SK-N-SH (cell line): ENCODE measurements at regions not wholly inside any gene's neighbourhood (a gene's known extent, or its start where the extent isn't known, plus 50 kb on each side); places are given as distances from the start of the nearest gene placed in this dataset.

ENCODE experiments used
- CTCF ChIA-PET: fragments of 300-600, 350-600 bp; formaldehyde crosslinking; extraction: SDS; loops from one replicate; lab custom pipeline; 2021; lab: Yijun Ruan, JAX
- POLR2A ChIA-PET: fragments of 350-600 bp; sonication (Branson Sonifier 250); formaldehyde crosslinking; extraction: SDS; loops from one replicate; lab custom pipeline; 2020; ENCODE audit warnings: antibody characterized with exemption, inconsistent platforms; lab: Yijun Ruan, JAX
- DNase-seq: peaks from one replicate; pipeline ENCODE4 v3.0.0; 2012
- H2AFZ ChIP-seq: fragments of 200-600 bp; sonication (generic); 2 replicates; pipeline ENCODE4 v1.8.1; 2016; ENCODE audit warnings: antibody characterized with exemption, mild to moderate bottlenecking, low read depth
- H3F3A ChIP-seq: fragments of 200-600 bp; sonication (generic); replicated peaks from 2 replicates; pipeline ENCODE3; 2016; ENCODE audit warnings: antibody characterized with exemption, mild to moderate bottlenecking; ENCODE audit not compliant: insufficient read depth
- H3K27ac ChIP-seq, 2 experiments: fragments of 200-500 bp in 1 of 2; fragments of 200-600 bp in 1 of 2; sonication (Bioruptor generic) in 1 of 2; sonication (generic), shearing (Covaris generic) in 1 of 2; 2 replicates each; pipeline versions ENCODE4 v1.5.1 to v1.6.1; 2014 to 2016; ENCODE audit warnings: low read depth in 2 of 2, inconsistent platforms in 1 of 2, low read length in 1 of 2, mild to moderate bottlenecking in 1 of 2, mixed read lengths in 1 of 2
- H3K27me3 ChIP-seq: fragments of 200-600 bp; sonication (generic), shearing (Covaris generic); 2 replicates; pipeline ENCODE4 v1.6.1; 2016; ENCODE audit warnings: mixed run types; ENCODE audit not compliant: insufficient read depth
- H3K36me3 ChIP-seq, 2 experiments: fragments of 200-500 bp in 1 of 2; fragments of 200-600 bp in 1 of 2; sonication (Bioruptor generic) in 1 of 2; sonication (generic) in 1 of 2; replicated peaks in 1 of 2; 2 replicates each; pipeline versions ENCODE3 to v1.5.1; 2014 to 2016; ENCODE audit warnings: low read length in 1 of 2, mild to moderate bottlenecking in 1 of 2; ENCODE audit not compliant: insufficient read depth in 2 of 2, control insufficient read depth in 1 of 2
- H3K4me1 ChIP-seq, 2 experiments: fragments of 200-500 bp in 1 of 2; fragments of 200-600 bp in 1 of 2; sonication (Bioruptor generic) in 1 of 2; sonication (generic), shearing (Covaris generic) in 1 of 2; 2 replicates each; pipeline versions ENCODE4 v1.5.1 to v1.6.1; 2014 to 2016; ENCODE audit warnings: low read depth in 1 of 2, low read length in 1 of 2, mixed run types in 1 of 2; ENCODE audit not compliant: insufficient read depth in 2 of 2, control insufficient read depth in 1 of 2
- H3K4me2 ChIP-seq: fragments of 200-600 bp; sonication (generic), shearing (Covaris generic); 2 replicates; pipeline ENCODE4 v1.6.1; 2017; ENCODE audit warnings: mixed run types
- H3K4me3 ChIP-seq, 2 experiments: fragments of 200-500 bp in 1 of 2; fragments of 200-600 bp in 1 of 2; sonication (Bioruptor generic) in 1 of 2; sonication (generic), shearing (Covaris generic) in 1 of 2; 2 replicates each; pipeline versions ENCODE4 v1.5.1 to v1.8.1; 2014 to 2016; ENCODE audit warnings: low read depth in 2 of 2, inconsistent platforms in 1 of 2, low read length in 1 of 2, mild to moderate bottlenecking in 1 of 2, mixed read lengths in 1 of 2, moderate library complexity in 1 of 2
- H3K79me2 ChIP-seq: fragments of 200-600 bp; sonication (generic); 2 replicates; pipeline ENCODE4 v1.8.1; 2017; ENCODE audit warnings: mild to moderate bottlenecking; ENCODE audit not compliant: insufficient read depth
- H3K9ac ChIP-seq: fragments of 200-600 bp; sonication (generic); 2 replicates; pipeline ENCODE4 v1.6.1; 2017; ENCODE audit warnings: mixed run types
- H3K9me2 ChIP-seq: fragments of 200-600 bp; sonication (generic); 2 replicates; pipeline ENCODE4 v1.6.1; 2017; ENCODE audit warnings: mixed run types
- H3K9me3 ChIP-seq: fragments of 200-600 bp; sonication (generic); 2 replicates; pipeline ENCODE4 v1.6.1; 2017; ENCODE audit warnings: mixed run types, mild to moderate bottlenecking, moderate library complexity
- H4K20me1 ChIP-seq: fragments of 200-600 bp; sonication (generic); 2 replicates; pipeline ENCODE4 v1.6.1; 2017; ENCODE audit warnings: mild to moderate bottlenecking, mixed run types; ENCODE audit not compliant: insufficient read depth
- ELF1 ChIP-seq: IDR thresholded peaks from 2 replicates; pipeline ENCODE4 v1.4.0; 2012
- FOXJ3 ChIP-seq: sonication (generic); formaldehyde crosslinking; IDR thresholded peaks from 2 replicates; pipeline ENCODE4 v1.5.1; 2020; ENCODE audit warnings: mild to moderate bottlenecking, missing genetic modification reagents
- FOXM1 ChIP-seq: IDR thresholded peaks from 2 replicates; pipeline ENCODE4 v1.4.0; 2012; ENCODE audit warnings: low read depth, mild to moderate bottlenecking
- GABPA ChIP-seq: IDR thresholded peaks from 2 replicates; pipeline ENCODE4 v1.4.0; 2012; ENCODE audit warnings: low read depth, mild to moderate bottlenecking
- JUND ChIP-seq: IDR thresholded peaks from 2 replicates; pipeline ENCODE4 v1.4.0; 2012
- MEF2A ChIP-seq: IDR thresholded peaks from 2 replicates; pipeline ENCODE4 v1.4.0; 2012; ENCODE audit warnings: low read depth, borderline replicate concordance
- MXI1 ChIP-seq: IDR thresholded peaks from 2 replicates; pipeline ENCODE4 v1.6.1; 2012; ENCODE audit warnings: mild to moderate bottlenecking, low read depth, low read length, improper control_type of control experiment
- NRF1 ChIP-seq: IDR thresholded peaks from 2 replicates; pipeline ENCODE4 v1.6.1; 2012; ENCODE audit warnings: low read depth, mild to moderate bottlenecking, low read length
- RCOR1 ChIP-seq: fragments of 150-350 bp; IDR thresholded peaks from 2 replicates; pipeline ENCODE4 v1.6.1; 2017; ENCODE audit warnings: antibody characterized with exemption, low read length
- REST ChIP-seq: IDR thresholded peaks from 2 replicates; pipeline ENCODE4 v1.6.1; 2012; ENCODE audit warnings: mild to moderate bottlenecking, low read depth, low read length, moderate library complexity
- RFX5 ChIP-seq: IDR thresholded peaks from 2 replicates; pipeline ENCODE4 v1.6.1; 2012; ENCODE audit warnings: mild to moderate bottlenecking, improper control_type of control experiment, low read length
- RXRA ChIP-seq: IDR thresholded peaks from 2 replicates; pipeline ENCODE4 v1.4.0; 2012; ENCODE audit warnings: low read depth, mild to moderate bottlenecking, borderline replicate concordance
- TAF1 ChIP-seq: IDR thresholded peaks from 2 replicates; pipeline ENCODE4 v1.6.1; 2012; ENCODE audit warnings: low read depth, mild to moderate bottlenecking, low read length, moderate library complexity, borderline replicate concordance
- TCF12 ChIP-seq: IDR thresholded peaks from 2 replicates; pipeline ENCODE4 v1.4.0; 2012
- TEAD4 ChIP-seq: IDR thresholded peaks from 2 replicates; pipeline ENCODE4 v1.4.0; 2012; ENCODE audit warnings: mild to moderate bottlenecking, borderline replicate concordance; ENCODE audit not compliant: insufficient read depth
- YY1 ChIP-seq: IDR thresholded peaks from 2 replicates; pipeline ENCODE4 v1.4.0; 2012; ENCODE audit warnings: low read depth, mild to moderate bottlenecking
- ZBTB33 ChIP-seq: IDR thresholded peaks from 2 replicates; pipeline ENCODE4 v1.4.0; 2012; ENCODE audit warnings: low read depth, borderline replicate concordance
- WGBS: methylation state at CpG from one replicate; pipeline ENCODE4 v1.1.6; 2017; ENCODE audit warnings: low lambda C conversion rate; 5-methylcytosine and 5-hydroxymethylcytosine counted together
- TF ChIP-seq, protein P1 (sequence below): fragments of 150-350 bp; IDR thresholded peaks from 2 replicates; pipeline ENCODE4 v1.6.1; 2016; ENCODE audit warnings: mild to moderate bottlenecking, low read depth, low read length
- TF ChIP-seq, protein P2 (sequence below): fragments of 150-350 bp; IDR thresholded peaks from 2 replicates; pipeline ENCODE4 v1.6.1; 2017; ENCODE audit warnings: antibody characterized with exemption, low read length, low read depth, borderline replicate concordance
- TF ChIP-seq, protein P3 (sequence below): IDR thresholded peaks from 2 replicates; pipeline ENCODE4 v1.4.0; 2012; ENCODE audit warnings: low read depth

DNA sequence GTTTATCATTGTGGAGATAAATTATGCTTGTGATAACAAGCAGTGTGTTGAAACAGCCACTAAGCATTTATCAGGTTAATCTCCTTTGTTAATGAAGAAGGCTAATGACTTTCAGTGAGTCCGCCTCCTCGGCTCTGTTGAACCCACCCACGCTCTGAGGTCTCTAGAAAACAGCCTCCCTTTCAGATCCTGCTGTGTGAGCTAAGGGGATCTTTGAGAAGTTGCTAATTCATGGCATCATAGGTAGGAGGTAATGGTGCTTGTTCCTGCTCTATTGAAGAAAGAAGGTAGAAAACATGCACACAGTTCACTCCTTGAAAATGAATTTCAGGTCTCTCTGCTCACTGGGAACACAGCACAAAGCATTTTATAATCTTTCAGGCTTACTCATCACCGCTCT, 483.9 kb downstream of the AACS start:
- no peak overlapping the region for H3K9ac ChIP-seq
- H3K4me2 ChIP-seq = no peak overlapping the region
- no peaks in the 10 kb centered on the region for H4K20me1 ChIP-seq
- ChIA-PET CTCF (interaction anchor here (1.2 kb wide), 2 partner anchors 15 to 20 kb away, joined by 3 to 4 read pairs; no protein-coding TSS in a partner anchor), POLR2A (no interaction called here)
- H3K9me2 ChIP-seq = no peaks in the 10 kb centered on the region
- no peaks in the 10 kb centered on the region for H3K36me3 ChIP-seq
- no peaks in the 10 kb centered on the region for H3K4me1 ChIP-seq
- 7% methylated on average over 4 of the region's 4 CpGs for WGBS
- no peaks in the 10 kb centered on the region for H3F3A ChIP-seq
- no peak for DNase-seq
- no peak overlapping the region for H2AFZ ChIP-seq
- TF ChIP-seq FOXM1 (no peak), FOXJ3 (CRISPR knock-in tag) (no peak), YY1 (no peak), RXRA (no peak), REST (no peak), NRF1 (no peak), MEF2A (no peak), RFX5 (no peak), MXI1 (no peak), TEAD4 (no peak), JUND (no peak), RCOR1 (no peak), ZBTB33 (no peak), TAF1 (no peak), ELF1 (no peak), GABPA (no peak), TCF12 (no peak)
- TF ChIP-seq, protein P1, sequence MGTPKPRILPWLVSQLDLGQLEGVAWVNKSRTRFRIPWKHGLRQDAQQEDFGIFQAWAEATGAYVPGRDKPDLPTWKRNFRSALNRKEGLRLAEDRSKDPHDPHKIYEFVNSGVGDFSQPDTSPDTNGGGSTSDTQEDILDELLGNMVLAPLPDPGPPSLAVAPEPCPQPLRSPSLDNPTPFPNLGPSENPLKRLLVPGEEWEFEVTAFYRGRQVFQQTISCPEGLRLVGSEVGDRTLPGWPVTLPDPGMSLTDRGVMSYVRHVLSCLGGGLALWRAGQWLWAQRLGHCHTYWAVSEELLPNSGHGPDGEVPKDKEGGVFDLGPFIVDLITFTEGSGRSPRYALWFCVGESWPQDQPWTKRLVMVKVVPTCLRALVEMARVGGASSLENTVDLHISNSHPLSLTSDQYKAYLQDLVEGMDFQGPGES = no peak
- TF ChIP-seq, protein P2, sequence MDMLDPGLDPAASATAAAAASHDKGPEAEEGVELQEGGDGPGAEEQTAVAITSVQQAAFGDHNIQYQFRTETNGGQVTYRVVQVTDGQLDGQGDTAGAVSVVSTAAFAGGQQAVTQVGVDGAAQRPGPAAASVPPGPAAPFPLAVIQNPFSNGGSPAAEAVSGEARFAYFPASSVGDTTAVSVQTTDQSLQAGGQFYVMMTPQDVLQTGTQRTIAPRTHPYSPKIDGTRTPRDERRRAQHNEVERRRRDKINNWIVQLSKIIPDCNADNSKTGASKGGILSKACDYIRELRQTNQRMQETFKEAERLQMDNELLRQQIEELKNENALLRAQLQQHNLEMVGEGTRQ = no peak
- TF ChIP-seq, protein P3, sequence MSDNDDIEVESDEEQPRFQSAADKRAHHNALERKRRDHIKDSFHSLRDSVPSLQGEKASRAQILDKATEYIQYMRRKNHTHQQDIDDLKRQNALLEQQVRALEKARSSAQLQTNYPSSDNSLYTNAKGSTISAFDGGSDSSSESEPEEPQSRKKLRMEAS = no peak
- H3K4me3 ChIP-seq = no peak overlapping the region
- no peaks in the 10 kb centered on the region for H3K79me2 ChIP-seq
- no peaks in the 10 kb centered on the region for H3K27me3 ChIP-seq
- no peak overlapping the region for H3K27ac ChIP-seq
- no peaks in the 10 kb centered on the region for H3K9me3 ChIP-seq
